Adrenal gland (tissue), 9 donors: ENCODE measurements at regions not wholly inside any gene's neighbourhood (a gene's known extent, or its start where the extent isn't known, plus 50 kb on each side); places are given as distances from the start of the nearest gene placed in this dataset.

Source experiments
- DNase-seq, 7 donors: peaks; one replicate each; pipeline ENCODE4 v3.0.0-alpha.2; 2019 to 2020
- H3K27ac ChIP-seq, 5 donors: fragments of 200-600 bp; sonication (generic) in 4 of 5; 1 replicate in 3 of 5; 2 replicates in 2 of 5; pipeline versions ENCODE4 v1.5.1 to v1.8.0; 2016 to 2020; ENCODE audit warnings: mild to moderate bottlenecking in 1 of 5
- H3K27me3 ChIP-seq: fragments of 200-600 bp; 2 replicates; pipeline ENCODE4 v1.8.0; 2021
- H3K36me3 ChIP-seq, 2 donors: fragments of 200-600 bp; replicated peaks in 1 of 2; 1 replicate in 1 of 2; 2 replicates in 1 of 2; pipeline versions ENCODE4 v1.5.1 to v1.8.0; 2018 to 2022
- H3K4me1 ChIP-seq, 2 donors: fragments of 200-600 bp; replicated peaks in 1 of 2; 1 replicate in 1 of 2; 2 replicates in 1 of 2; pipeline versions ENCODE4 v1.5.1 to v1.8.0; 2018 to 2021
- H3K4me3 ChIP-seq, 4 donors: fragments of 200-600 bp; sonication (generic) in 3 of 4; one replicate each; pipeline ENCODE4 v1.5.1; 2016 to 2018
- H3K9me3 ChIP-seq, 3 donors: fragments of 200-600 bp; sonication (generic) in 1 of 3; replicated peaks in 1 of 3; 1 replicate in 2 of 3; 2 replicates in 1 of 3; pipeline versions ENCODE4 v1.5.1 to v1.8.0; 2016 to 2021
- CTCF ChIP-seq, 6 experiments: fragments of 450-650 bp in 4 of 6; fragments of 200-600 bp in 2 of 6; sonication (generic) in 1 of 6; IDR thresholded peaks; 1 replicate in 5 of 6; 2 replicates in 1 of 6; pipeline versions ENCODE4 v1.5.1 to v1.8.0; 2016 to 2021; ENCODE audit warnings: antibody characterized with exemption in 6 of 6, mild to moderate bottlenecking in 2 of 6, moderate library complexity in 1 of 6
- POLR2A ChIP-seq, 2 donors: fragments of 450-650 bp; IDR thresholded peaks; one replicate each; pipeline ENCODE4 v1.6.1; 2017; ENCODE audit warnings: antibody characterized with exemption in 2 of 2, mild to moderate bottlenecking in 2 of 2, moderate library complexity in 1 of 2
- WGBS, 4 donors: extraction: QIAGEN DNeasy Blood & Tissue Kit in 2 of 4; methylation state at CpG; one replicate each; pipeline versions ENCODE4 v1.1.5 to v1.1.7; 2013 to 2017; 5-methylcytosine and 5-hydroxymethylcytosine counted together
- intact Hi-C, 2 donors: fragments of 100-400 bp; cut with DNase I; formaldehyde crosslinking; loops; one replicate each; pipeline versions ENCODE4 v1.14.1 to v1.15.0; 2022 to 2023
- donor health status: healthy with polysubstance abuse.
- donor health status: Bipolar disorder and iron deficiency.
- donor health status: DM: yes; HTN: yes; CAD: no.
- donor health status: DM: no; HTN: no; CAD: no.
- donor health status: DM: no; HTN: no; CAD: no.

GRCh38 chr6:163841733-163842132 is 427.2 kb downstream of the QKI start:
- TF ChIP-seq POLR2A (IDR thresholded peaks at IDR 0.05), result no peak
- TF ChIP-seq CTCF (IDR thresholded peaks at IDR 0.05), result no peak
- no peak overlapping the region for H3K27ac ChIP-seq
- H3K36me3 ChIP-seq, result no peaks in the 10 kb centered on the region
- WGBS, 4 donors, result 54 to 91% (median 86%) methylated on average over 2 to 3 of the region's 3 CpGs
- intact Hi-C loops, result no loop called here
- no peaks in the 10 kb centered on the region for H3K27me3 ChIP-seq
- H3K4me1 ChIP-seq, result peaks cover 0 to 8% of the 10 kb centered on the region in 2 donors
- no peak overlapping the region for H3K4me3 ChIP-seq
- no peak for DNase-seq
- H3K9me3 ChIP-seq, result no peaks in the 10 kb centered on the region

GRCh38 chr6:163841326-163841725 is 426.8 kb downstream of the QKI start:
- H3K36me3 ChIP-seq, result no peaks in the 10 kb centered on the region
- no peak for DNase-seq
- H3K4me3 ChIP-seq, result no peak overlapping the region
- peaks cover 0 to 8% of the 10 kb centered on the region in 2 donors for H3K4me1 ChIP-seq
- no peaks in the 10 kb centered on the region for H3K27me3 ChIP-seq
- TF ChIP-seq POLR2A (IDR thresholded peaks at IDR 0.05) (no peak), CTCF (IDR thresholded peaks at IDR 0.05) (no peak)
- H3K9me3 ChIP-seq, result no peaks in the 10 kb centered on the region
- intact Hi-C loops, result no loop called here
- WGBS, 4 donors, result 0 to 73% (median 48%) methylated on average over 1 to 2 of the region's 2 CpGs; no CpG with 5 or more reads in 1 of the 4 donors
- no peak overlapping the region for H3K27ac ChIP-seq

DNA sequence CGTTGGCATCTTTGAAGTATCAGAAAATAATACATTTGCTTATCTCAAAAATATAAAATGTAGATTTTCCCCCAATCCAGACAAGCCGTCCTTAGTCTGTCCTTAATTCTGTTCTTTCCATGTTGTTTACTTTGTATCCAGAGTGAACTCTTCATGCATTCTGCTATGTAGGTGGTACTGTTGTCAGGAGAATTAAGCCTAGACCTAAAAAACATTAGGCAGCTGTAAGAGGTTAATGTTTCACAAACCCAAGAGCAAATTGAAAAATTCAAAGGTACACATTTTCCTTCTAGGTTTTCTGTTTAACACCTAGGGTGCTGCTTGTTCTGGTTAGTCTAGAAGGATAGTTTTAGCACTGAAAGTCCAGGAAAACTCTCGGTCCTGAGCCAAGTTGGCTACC is 426.4 kb downstream of the QKI start:
- TF ChIP-seq CTCF (IDR thresholded peaks at IDR 0.05), result no peak
- no peak for TF ChIP-seq POLR2A (IDR thresholded peaks at IDR 0.05)
- WGBS, 4 donors, result 81 to 84% (median 82%) methylated on average over 3 of the region's 3 CpGs
- H3K36me3 ChIP-seq, result no peaks in the 10 kb centered on the region
- H3K27ac ChIP-seq, result no peak overlapping the region
- H3K27me3 ChIP-seq, result no peaks in the 10 kb centered on the region
- no peak overlapping the region for H3K4me3 ChIP-seq
- no peak for DNase-seq
- intact Hi-C loops, result no loop called here
- no peaks in the 10 kb centered on the region for H3K9me3 ChIP-seq
- peaks cover 0 to 8% of the 10 kb centered on the region in 2 donors for H3K4me1 ChIP-seq

DNA sequence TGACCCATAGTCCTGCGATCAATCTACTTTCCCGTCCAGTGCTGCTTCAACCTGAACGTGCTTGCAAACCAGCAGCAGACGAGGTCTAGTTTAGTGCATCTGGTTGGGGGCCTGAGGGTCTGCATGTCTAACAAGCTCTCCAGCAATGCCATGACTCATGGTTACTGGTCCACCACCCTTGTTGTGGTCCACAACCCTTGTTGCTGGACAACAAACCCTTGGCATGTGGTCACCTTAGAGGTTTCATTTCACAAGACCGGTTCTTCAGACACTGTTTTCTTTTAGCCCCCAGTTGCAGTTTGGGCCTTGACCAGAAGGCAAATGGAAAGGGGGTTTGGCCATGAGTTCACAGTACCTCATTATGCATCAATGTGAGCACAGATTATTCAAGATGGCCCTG is 424.8 kb downstream of the QKI start:
- Histone ChIP-seq H3K9me3 (no peaks in the 10 kb centered on the region), H3K27ac (no peak overlapping the region), H3K27me3 (no peaks in the 10 kb centered on the region), H3K4me3 (no peak overlapping the region), H3K4me1 (peaks cover 0 to 8% of the 10 kb centered on the region in 2 donors), H3K36me3 (no peaks in the 10 kb centered on the region)
- no peak for DNase-seq
- no peak for TF ChIP-seq POLR2A (IDR thresholded peaks at IDR 0.05)
- TF ChIP-seq CTCF (IDR thresholded peaks at IDR 0.05), result no peak
- 87 to 94% (median 92%) methylated on average over 5 of the region's 5 CpGs for WGBS, 4 donors
- intact Hi-C loops, result no loop called here
